ENCODE measurements at regions not wholly inside any gene's neighbourhood (a gene's known extent, or its start where the extent isn't known, plus 50 kb on each side); places are given as distances from the start of the nearest gene placed in this dataset.

DNA sequence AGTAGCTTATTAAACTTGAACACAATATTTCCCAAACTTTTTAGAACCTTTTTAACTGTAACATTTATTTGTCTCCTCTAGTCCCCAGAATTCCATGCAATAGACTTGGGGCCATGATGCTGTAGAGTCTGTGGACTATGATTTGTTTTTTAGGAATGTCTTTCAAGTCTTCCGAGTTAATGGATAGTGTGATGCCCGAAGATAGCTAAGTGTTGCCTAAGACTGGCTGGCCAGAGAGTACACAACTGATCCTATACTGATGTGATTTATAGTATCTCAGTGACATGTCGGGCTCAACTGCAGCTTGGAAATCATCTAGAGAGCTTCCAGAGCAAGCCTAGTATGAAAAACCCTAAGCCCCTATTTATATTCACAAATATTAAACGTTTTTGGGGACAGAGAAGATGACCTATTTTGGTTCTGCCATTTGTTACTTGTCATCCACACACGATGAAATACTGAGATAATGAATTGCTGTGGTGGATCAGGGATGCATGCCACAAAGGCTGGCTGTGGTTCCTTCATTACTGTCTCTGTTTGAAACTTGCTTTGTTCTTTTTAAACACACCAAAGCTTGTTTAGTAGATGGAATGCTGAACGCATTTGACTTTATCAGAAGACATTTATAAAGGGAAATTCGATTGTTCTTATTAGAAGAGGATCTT is 507.4 kb downstream of the TAFA4 start:
- no peak overlapping the region for H3K27ac Mint-ChIP-seq
- no peaks in the 10 kb centered on the region for H3K4me1 Mint-ChIP-seq (ENCODE audit: low read depth)
- H3K4me3 Mint-ChIP-seq = no peak overlapping the region
- no peaks in the 10 kb centered on the region for H3K36me3 Mint-ChIP-seq (ENCODE audit: low read depth)
- no peaks in the 10 kb centered on the region for H3K27me3 Mint-ChIP-seq
- DNase-seq = no peak
- H3K9me3 Mint-ChIP-seq = no peaks in the 10 kb centered on the region

DNA sequence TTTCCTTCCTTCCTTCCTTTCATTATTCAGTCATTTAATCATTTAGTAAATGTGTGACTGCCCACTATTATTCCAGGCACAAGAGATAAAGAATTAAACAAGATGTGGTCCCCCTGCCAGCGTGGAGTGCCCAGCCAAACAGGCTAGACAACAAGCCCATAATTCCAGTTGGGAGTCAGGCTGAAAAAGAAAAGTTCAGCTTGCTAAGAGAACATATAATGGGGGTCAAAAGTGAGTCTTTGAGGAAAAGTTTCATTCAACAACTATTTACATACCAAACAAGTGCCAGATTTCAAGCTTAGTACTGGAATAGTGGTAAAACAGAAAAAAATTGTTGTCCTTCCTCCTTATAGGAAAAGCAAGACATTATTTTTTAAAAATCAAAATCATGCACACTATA is 523.7 kb downstream of the TAFA4 start:
- H3K27me3 Mint-ChIP-seq = no peaks in the 10 kb centered on the region
- peaks cover 5% of the 10 kb centered on the region for H3K9me3 Mint-ChIP-seq
- H3K27ac Mint-ChIP-seq = no peak overlapping the region
- H3K4me1 Mint-ChIP-seq (ENCODE audit: low read depth) = no peaks in the 10 kb centered on the region
- H3K4me3 Mint-ChIP-seq = no peak overlapping the region
- DNase-seq = no peak
- H3K36me3 Mint-ChIP-seq (ENCODE audit: low read depth) = no peaks in the 10 kb centered on the region

DNA sequence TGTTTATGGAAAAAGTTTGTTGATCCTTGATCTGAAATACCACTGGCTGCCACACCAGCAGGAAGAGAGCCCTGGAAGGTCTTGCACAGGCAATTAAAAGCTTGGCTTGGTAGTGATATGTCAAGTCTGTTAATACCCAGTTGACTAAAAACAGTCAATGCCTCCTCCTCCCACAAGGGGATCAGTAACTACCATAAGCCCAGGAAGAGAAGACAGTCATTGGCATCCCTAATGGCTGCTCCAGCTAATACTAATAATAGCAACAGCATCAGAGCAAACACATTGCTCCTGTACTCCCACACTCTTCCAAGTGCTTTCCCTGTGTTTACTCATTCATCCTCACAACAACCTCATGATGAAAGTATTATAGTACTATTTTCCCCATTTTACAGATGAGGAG is 528.6 kb downstream of the TAFA4 start:
- Mint-ChIP-seq H3K27ac (no peak overlapping the region), H3K27me3 (no peaks in the 10 kb centered on the region), H3K4me3 (no peak overlapping the region), H3K9me3 (no peaks in the 10 kb centered on the region), H3K36me3 (ENCODE audit: low read depth) (no peaks in the 10 kb centered on the region), H3K4me1 (ENCODE audit: low read depth) (no peaks in the 10 kb centered on the region)
- no peak for DNase-seq

DNA sequence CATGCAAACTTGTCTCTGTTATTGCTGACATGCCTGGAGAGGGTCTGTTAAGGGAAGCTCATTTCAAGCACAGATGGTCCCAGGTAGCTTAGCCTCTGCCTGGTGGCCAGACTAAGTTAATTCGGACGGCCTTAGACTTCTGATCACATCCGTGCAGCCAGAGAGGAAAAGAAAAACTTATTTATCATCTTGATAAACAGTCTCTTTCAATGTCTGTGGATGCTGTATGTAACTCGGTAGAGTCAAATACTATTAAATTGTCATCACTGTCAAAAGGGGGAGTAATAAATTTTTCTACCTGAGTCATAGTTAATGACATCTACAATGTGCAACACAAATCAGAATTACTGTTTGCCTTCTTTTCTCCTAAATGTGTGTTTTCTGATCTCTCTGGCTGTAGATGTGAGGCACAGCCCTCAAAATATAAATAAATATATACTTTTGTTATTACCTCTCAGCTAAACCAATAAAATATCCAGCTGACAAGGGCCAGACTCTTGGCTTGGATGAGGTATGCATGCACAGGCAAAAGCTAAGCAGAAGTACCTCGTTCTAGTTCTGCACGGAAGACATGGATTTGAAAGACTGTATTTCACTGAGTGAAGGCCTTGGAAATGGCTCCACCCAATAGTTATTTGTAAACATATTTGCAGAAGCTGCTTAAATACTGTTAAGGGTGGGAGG is 530.0 kb downstream of the TAFA4 start:
- H3K36me3 Mint-ChIP-seq (ENCODE audit: low read depth) = no peaks in the 10 kb centered on the region
- no peak overlapping the region for H3K27ac Mint-ChIP-seq
- H3K4me1 Mint-ChIP-seq (ENCODE audit: low read depth) = no peaks in the 10 kb centered on the region
- H3K4me3 Mint-ChIP-seq = no peak overlapping the region
- no peaks in the 10 kb centered on the region for H3K27me3 Mint-ChIP-seq
- H3K9me3 Mint-ChIP-seq = peaks cover under 1% of the 10 kb centered on the region
- no peak for DNase-seq

DNA sequence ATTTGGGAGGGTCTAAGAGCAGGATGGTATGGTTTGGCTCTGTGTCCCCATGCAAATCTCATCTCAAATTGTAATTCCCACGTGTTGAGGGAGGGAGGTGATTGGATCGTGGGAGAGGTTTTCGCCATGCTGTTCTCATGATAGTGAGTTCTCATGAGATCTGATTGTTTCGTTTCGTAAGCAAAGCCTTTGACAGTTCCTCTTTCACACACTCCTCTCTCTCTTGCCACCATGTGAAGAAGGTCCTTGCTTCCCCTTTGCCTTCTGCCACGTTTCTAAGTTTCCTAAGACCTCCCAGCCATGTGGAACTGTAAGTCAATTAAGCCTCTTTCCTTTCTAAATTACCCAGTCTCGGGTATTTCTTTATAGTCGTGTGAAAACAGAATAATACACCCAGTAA is 553.7 kb downstream of the TAFA4 start:
- no peak overlapping the region for H3K27ac Mint-ChIP-seq
- H3K9me3 Mint-ChIP-seq = peaks cover 40% of the 10 kb centered on the region
- H3K4me3 Mint-ChIP-seq = no peak overlapping the region
- peaks cover 5% of the 10 kb centered on the region for H3K4me1 Mint-ChIP-seq (ENCODE audit: low read depth)
- no peak for DNase-seq
- H3K36me3 Mint-ChIP-seq (ENCODE audit: low read depth) = peaks cover 52% of the 10 kb centered on the region
- no peaks in the 10 kb centered on the region for H3K27me3 Mint-ChIP-seq

- Mint-ChIP-seq H3K9me3 (peaks cover 21% of the 10 kb centered on the region), H3K4me3 (no peak overlapping the region), H3K27ac (no peak overlapping the region), H3K4me1 (ENCODE audit: low read depth) (no peaks in the 10 kb centered on the region), H3K36me3 (ENCODE audit: low read depth) (peaks cover 18% of the 10 kb centered on the region), H3K27me3 (no peaks in the 10 kb centered on the region)
- DNase-seq = no peak
Measured at GRCh38 chr3:68373727-68374126, 558.6 kb downstream of the TAFA4 start.

- H3K27ac Mint-ChIP-seq = no peak overlapping the region
- H3K27me3 Mint-ChIP-seq = no peaks in the 10 kb centered on the region
- H3K4me3 Mint-ChIP-seq = no peak overlapping the region
- H3K36me3 Mint-ChIP-seq (ENCODE audit: low read depth) = no peaks in the 10 kb centered on the region
- H3K4me1 Mint-ChIP-seq (ENCODE audit: low read depth) = no peaks in the 10 kb centered on the region
- no peaks in the 10 kb centered on the region for H3K9me3 Mint-ChIP-seq
- no peak for DNase-seq
Measured at GRCh38 chr3:68363796-68364195, 568.6 kb downstream of the TAFA4 start.

GRCh38 chr3:68360492-68360891 is 571.9 kb downstream of the TAFA4 start:
- no peaks in the 10 kb centered on the region for H3K27me3 Mint-ChIP-seq
- H3K36me3 Mint-ChIP-seq (ENCODE audit: low read depth) = no peaks in the 10 kb centered on the region
- H3K9me3 Mint-ChIP-seq = no peaks in the 10 kb centered on the region
- no peak overlapping the region for H3K4me3 Mint-ChIP-seq
- H3K27ac Mint-ChIP-seq = no peak overlapping the region
- no peak for DNase-seq
- H3K4me1 Mint-ChIP-seq (ENCODE audit: low read depth) = no peaks in the 10 kb centered on the region

DNA sequence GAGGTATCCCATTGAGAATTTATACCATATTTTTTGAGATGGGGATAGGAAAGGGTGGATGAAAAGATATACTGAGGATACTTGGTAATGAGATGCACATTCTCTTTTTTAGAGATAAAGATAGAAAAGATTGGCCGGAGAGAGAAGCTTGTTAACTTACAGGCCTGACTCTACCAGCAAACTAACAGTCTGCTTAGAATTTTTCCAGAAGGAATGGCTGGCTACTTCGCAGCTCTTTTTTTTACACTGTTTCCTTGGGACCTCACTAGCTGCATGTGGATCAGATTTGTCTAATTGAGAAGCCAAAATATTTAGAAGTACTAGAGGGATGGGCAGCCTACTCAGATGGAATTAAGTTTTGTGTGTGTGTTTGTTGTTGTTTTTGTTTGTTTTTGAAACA is 586.6 kb downstream of the TAFA4 start:
- H3K36me3 Mint-ChIP-seq (ENCODE audit: low read depth) = no peaks in the 10 kb centered on the region
- no peak overlapping the region for H3K4me3 Mint-ChIP-seq
- DNase-seq = no peak
- no peaks in the 10 kb centered on the region for H3K9me3 Mint-ChIP-seq
- no peaks in the 10 kb centered on the region for H3K4me1 Mint-ChIP-seq (ENCODE audit: low read depth)
- no peaks in the 10 kb centered on the region for H3K27me3 Mint-ChIP-seq
- H3K27ac Mint-ChIP-seq = no peak overlapping the region

DNA sequence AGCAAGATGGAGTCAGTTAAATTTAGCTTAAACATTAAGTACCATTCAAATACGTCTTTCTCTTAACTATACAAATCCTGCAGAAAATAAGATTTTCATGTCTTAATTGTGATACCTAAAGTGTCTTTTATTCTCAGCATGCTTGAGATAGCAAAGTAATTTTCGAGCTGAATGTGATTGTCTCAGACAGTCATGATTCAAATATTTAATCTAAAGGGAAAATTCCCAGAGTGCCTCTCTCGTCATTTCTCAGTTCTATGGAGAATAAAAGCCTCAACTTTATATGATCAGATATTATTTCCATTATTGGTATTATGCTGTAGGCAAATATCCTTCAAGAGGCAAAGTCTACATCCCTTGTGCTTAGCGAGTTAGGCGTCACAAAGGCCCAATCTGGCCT is 589.9 kb downstream of the TAFA4 start:
- DNase-seq = no peak
- no peaks in the 10 kb centered on the region for H3K4me1 Mint-ChIP-seq (ENCODE audit: low read depth)
- H3K27me3 Mint-ChIP-seq = no peaks in the 10 kb centered on the region
- H3K4me3 Mint-ChIP-seq = no peak overlapping the region
- no peaks in the 10 kb centered on the region for H3K9me3 Mint-ChIP-seq
- H3K27ac Mint-ChIP-seq = no peak overlapping the region
- no peaks in the 10 kb centered on the region for H3K36me3 Mint-ChIP-seq (ENCODE audit: low read depth)

GRCh38 chr3:68336042-68336441 is 596.3 kb downstream of the TAFA4 start:
- no peaks in the 10 kb centered on the region for H3K27me3 Mint-ChIP-seq
- no peak for DNase-seq
- H3K36me3 Mint-ChIP-seq (ENCODE audit: low read depth) = no peaks in the 10 kb centered on the region
- no peaks in the 10 kb centered on the region for H3K4me1 Mint-ChIP-seq (ENCODE audit: low read depth)
- H3K9me3 Mint-ChIP-seq = no peaks in the 10 kb centered on the region
- H3K4me3 Mint-ChIP-seq = no peak overlapping the region
- no peak overlapping the region for H3K27ac Mint-ChIP-seq

DNA sequence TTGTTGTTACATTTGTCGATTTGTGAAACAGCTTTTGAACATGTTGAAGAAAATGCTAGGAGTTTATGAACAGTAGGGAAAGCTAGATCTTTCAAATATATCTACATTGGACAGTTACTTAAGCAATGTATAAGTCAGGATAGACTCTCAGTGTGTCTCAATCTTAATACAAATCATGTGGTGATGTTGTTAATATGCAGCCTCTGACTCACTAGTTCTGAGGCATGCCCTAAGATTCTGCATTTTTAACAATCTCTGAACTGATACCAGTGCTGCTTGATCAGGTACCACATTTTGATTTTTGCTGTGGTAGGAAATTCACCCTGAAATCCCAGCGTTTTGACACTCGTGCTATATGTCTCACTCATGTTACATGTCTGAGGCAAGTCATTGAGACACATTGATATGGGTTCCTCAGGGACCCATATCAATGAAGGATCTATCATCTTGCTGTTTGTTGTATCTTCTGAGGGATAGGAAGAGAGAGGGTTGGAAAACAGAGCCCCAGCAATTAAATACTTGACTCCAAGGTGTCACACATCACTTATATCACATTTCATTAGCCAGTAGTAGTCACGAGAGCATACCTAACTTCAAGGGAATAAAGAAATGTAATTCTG is 597.9 kb downstream of the TAFA4 start:
- H3K4me3 Mint-ChIP-seq = no peak overlapping the region
- peaks cover under 1% of the 10 kb centered on the region for H3K9me3 Mint-ChIP-seq
- no peaks in the 10 kb centered on the region for H3K27me3 Mint-ChIP-seq

DNA sequence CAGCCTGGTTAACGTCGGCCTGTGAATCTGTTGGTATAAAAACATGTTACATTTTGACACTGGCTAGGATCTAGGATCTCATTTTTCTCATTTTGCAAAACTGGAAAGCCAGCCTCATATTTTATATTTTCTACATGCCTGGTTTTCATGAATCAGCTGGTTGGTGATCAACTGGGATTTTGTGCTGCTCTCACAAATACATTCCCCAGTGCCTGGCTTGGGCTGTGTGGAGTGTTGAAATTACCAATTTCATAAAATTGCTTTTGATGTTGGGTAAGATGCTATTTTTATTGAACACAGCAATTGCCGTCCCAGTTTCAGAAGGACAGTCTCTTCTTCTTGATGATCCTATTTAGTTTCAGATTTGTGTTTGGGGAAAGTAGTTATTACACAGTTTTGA is 604.3 kb downstream of the TAFA4 start:
- H3K9me3 Mint-ChIP-seq = peaks cover 8% of the 10 kb centered on the region
- H3K36me3 Mint-ChIP-seq (ENCODE audit: low read depth) = peaks cover 3% of the 10 kb centered on the region
- DNase-seq = no peak
- no peak overlapping the region for H3K27ac Mint-ChIP-seq
- no peaks in the 10 kb centered on the region for H3K4me1 Mint-ChIP-seq (ENCODE audit: low read depth)
- no peaks in the 10 kb centered on the region for H3K27me3 Mint-ChIP-seq
- H3K4me3 Mint-ChIP-seq = no peak overlapping the region

More for the DNA sequence above, 597.9 kb downstream of the TAFA4 start:
- H3K36me3 Mint-ChIP-seq (ENCODE audit: low read depth) = peaks cover under 1% of the 10 kb centered on the region
- no peaks in the 10 kb centered on the region for H3K4me1 Mint-ChIP-seq (ENCODE audit: low read depth)
- no peak overlapping the region for H3K27ac Mint-ChIP-seq
- no peak for DNase-seq

DNA sequence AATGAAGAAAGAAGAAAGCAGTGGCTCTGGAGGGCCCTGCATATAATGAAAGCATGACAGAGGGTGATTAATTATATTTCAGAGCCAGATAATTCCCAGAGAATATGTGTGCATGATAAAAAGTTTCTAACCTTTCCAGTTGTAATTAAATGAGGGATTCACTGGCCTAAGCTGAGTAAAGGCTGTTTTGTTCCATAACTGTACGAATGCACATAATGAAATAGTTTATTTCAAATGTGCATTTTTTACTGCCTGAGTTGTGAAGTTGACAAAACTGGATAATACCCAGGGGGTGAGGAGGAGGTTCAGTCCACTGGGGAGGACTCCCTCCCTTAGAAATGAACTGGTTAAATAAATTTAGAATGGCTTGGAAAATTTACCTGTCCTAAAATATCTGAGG is 616.4 kb downstream of the TAFA4 start:
- peaks cover 13% of the 10 kb centered on the region for H3K9me3 Mint-ChIP-seq

DNA sequence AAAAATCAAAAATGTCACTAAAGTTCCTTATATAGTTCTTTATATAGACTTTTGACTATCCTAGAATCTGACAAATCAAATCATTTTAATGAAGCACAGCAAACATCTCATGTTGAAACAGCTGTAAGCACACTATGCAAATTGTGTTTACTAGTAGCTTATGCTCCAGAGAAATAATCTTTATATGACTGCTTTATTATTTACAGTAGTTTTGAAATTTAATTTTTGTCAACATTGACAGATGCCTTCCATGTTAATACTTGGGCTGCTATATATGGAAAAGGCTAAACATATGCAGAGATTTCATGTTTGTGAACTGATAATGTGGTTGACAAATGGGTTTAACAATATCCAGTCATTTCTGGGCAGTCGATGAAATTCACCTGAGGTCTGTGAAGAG is 616.8 kb downstream of the TAFA4 start:
- no peaks in the 10 kb centered on the region for H3K4me1 Mint-ChIP-seq (ENCODE audit: low read depth)
- DNase-seq = no peak
- peaks cover 7% of the 10 kb centered on the region for H3K36me3 Mint-ChIP-seq (ENCODE audit: low read depth)
- H3K4me3 Mint-ChIP-seq = no peak overlapping the region
- H3K27ac Mint-ChIP-seq = no peak overlapping the region
- H3K27me3 Mint-ChIP-seq = no peaks in the 10 kb centered on the region
- peaks cover 15% of the 10 kb centered on the region for H3K9me3 Mint-ChIP-seq

More for the DNA sequence above, 616.4 kb downstream of the TAFA4 start:
- no peak overlapping the region for H3K27ac Mint-ChIP-seq
- no peak overlapping the region for H3K4me3 Mint-ChIP-seq
- no peak for DNase-seq
- H3K4me1 Mint-ChIP-seq (ENCODE audit: low read depth) = no peaks in the 10 kb centered on the region
- no peaks in the 10 kb centered on the region for H3K27me3 Mint-ChIP-seq
- H3K36me3 Mint-ChIP-seq (ENCODE audit: low read depth) = peaks cover 6% of the 10 kb centered on the region
